GM12872 (cell line): ENCODE measurements at regions not wholly inside any gene's neighbourhood (a gene's known extent, or its start where the extent isn't known, plus 50 kb on each side); places are given as distances from the start of the nearest gene placed in this dataset.

Experiments
- TF ChIP-seq, protein P1 (sequence below): IDR thresholded peaks from 3 replicates; pipeline ENCODE4 v1.5.1; 2011; ENCODE audit warnings: low read depth, mild to moderate bottlenecking, low read length, moderate library complexity; ENCODE audit not compliant: insufficient read depth

GRCh38 chr2:184197413-184197812 lies 400.9 kb upstream of the ZNF804A start:
- TF ChIP-seq, protein P1, sequence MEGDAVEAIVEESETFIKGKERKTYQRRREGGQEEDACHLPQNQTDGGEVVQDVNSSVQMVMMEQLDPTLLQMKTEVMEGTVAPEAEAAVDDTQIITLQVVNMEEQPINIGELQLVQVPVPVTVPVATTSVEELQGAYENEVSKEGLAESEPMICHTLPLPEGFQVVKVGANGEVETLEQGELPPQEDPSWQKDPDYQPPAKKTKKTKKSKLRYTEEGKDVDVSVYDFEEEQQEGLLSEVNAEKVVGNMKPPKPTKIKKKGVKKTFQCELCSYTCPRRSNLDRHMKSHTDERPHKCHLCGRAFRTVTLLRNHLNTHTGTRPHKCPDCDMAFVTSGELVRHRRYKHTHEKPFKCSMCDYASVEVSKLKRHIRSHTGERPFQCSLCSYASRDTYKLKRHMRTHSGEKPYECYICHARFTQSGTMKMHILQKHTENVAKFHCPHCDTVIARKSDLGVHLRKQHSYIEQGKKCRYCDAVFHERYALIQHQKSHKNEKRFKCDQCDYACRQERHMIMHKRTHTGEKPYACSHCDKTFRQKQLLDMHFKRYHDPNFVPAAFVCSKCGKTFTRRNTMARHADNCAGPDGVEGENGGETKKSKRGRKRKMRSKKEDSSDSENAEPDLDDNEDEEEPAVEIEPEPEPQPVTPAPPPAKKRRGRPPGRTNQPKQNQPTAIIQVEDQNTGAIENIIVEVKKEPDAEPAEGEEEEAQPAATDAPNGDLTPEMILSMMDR, result no peak

DNA sequence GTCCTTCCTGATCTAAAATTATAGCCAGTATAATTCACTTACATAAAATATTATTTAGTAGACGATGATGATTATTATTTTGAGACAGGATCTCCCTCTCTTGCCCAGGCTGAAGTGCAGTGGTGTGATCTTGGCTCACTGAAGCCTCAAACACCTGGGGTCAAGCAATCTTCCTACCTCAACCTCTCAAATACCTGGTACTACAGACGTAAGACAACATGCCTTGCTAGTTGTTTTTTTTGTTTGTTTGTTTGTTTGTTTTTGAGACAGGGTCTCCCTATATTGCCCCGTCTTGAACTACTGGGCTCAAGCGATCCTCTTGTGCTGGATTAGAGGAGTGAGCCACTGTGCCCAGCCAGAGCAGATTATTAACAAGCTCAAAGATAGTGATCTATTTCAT lies 399.1 kb upstream of the ZNF804A start:
- TF ChIP-seq, protein P1, result no peak

- TF ChIP-seq, protein P1, result no peak
These were observed 397.1 kb upstream of the ZNF804A start for GRCh38 chr2:184201246-184201645.

DNA sequence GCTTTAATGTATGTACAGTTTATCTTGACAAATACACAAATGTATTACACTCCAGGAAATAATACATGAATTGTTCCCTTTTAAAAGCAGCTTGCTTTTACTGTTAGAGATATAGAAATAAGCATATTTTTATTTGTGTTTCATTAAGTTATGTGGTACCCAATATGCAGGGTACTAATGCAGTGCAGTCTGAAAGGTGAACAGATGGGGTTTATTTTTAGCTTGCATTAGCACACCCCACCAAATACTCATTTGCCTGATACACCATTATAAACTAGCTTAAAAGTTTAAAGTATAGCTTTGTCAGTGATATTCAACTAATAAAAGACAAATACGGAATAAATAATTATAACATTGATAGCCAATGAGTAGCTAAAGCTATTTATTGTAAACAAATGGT lies 394.7 kb upstream of the ZNF804A start:
- TF ChIP-seq, protein P1, result no peak

DNA sequence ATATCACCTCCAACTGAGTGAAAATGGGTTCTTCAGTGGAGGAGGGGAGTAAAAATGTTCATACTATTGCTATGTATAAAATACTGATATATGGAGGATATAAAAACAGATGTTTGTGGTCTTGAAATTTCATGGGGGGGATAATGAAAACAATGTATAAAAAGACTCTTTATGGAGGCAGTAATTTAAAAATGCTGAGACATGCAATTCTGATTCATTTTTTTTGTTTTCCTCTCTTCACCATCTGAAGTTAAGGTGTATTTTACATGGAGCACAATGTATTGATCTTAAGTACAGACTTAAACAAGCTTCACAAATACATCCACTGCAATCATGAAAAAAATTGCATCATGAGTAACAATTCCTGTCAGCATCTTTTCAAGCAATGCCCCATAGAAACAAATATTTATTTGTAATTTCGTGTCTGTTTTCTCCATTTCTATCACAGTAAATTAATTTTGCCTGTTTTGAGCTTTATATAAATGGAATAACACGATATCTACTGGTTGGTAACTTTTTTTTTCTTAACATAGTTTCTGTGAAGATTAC lies 393.2 kb upstream of the ZNF804A start:
- TF ChIP-seq, protein P1, result no peak

- TF ChIP-seq, protein P1, result no peak
These were observed 392.3 kb upstream of the ZNF804A start for GRCh38 chr2:184206045-184206444.

DNA sequence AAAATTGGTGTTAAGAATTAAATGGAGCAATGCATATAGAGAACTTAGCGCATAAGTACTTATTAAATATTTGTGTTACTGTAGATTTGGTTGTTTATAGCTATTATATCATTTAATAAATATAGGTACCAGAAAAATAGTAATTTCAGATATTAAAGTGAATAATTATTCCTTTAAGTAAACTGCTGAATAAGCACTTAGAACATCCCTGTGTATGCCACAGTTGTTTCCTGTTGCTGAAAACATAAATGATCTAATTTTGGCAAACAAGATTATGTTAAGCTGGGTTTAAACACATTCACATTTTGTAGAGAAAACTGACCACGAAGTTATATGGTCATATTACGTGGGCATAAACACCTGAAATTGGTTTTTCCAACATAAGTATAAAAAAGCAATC lies 388.0 kb upstream of the ZNF804A start:
- TF ChIP-seq, protein P1, result no peak
